Thyroid gland (tissue), 4 donors: ENCODE measurements at regions not wholly inside any gene's neighbourhood (a gene's known extent, or its start where the extent isn't known, plus 50 kb on each side); places are given as distances from the start of the nearest gene placed in this dataset.

Experiments used
- DNase-seq, 2 donors: peaks; one replicate each; pipeline ENCODE4 v3.0.0-alpha.2; 2019
- H3K27ac ChIP-seq, 3 donors: fragments of 200-600 bp; sonication (generic); 1 replicate in 2 of 3; 2 replicates in 1 of 3; pipeline ENCODE4 v1.5.1; 2016 to 2019; ENCODE audit warnings: mild to moderate bottlenecking in 1 of 3, moderate library complexity in 1 of 3
- H3K27me3 ChIP-seq: fragments of 200-600 bp; sonication (generic); one replicate; pipeline ENCODE4 v1.5.1; 2019
- H3K36me3 ChIP-seq, 2 donors: fragments of 200-600 bp; sonication (generic); one replicate each; pipeline ENCODE4 v1.5.1; 2016 to 2019
- H3K4me1 ChIP-seq, 2 donors: fragments of 200-600 bp; sonication (generic); one replicate each; pipeline ENCODE4 v1.5.1; 2017 to 2019
- H3K4me3 ChIP-seq, 3 donors: fragments of 200-600 bp; sonication (generic); replicated peaks in 1 of 3; 1 replicate in 2 of 3; 2 replicates in 1 of 3; pipeline ENCODE4 v1.5.1; 2016; ENCODE audit warnings: mild to moderate bottlenecking in 1 of 3
- H3K9me3 ChIP-seq: fragments of 200-600 bp; sonication (generic); one replicate; pipeline ENCODE4 v1.5.1; 2017
- POLR2A ChIP-seq, 2 donors: fragments of 450-650 bp; IDR thresholded peaks; one replicate each; pipeline ENCODE4 v1.6.1; 2017; ENCODE audit warnings: antibody characterized with exemption in 2 of 2, mild to moderate bottlenecking in 2 of 2, moderate library complexity in 1 of 2
- WGBS, 2 donors: methylation state at CpG; one replicate each; pipeline ENCODE4 v1.1.5; 2017; 5-methylcytosine and 5-hydroxymethylcytosine counted together
- intact Hi-C: fragments of 100-400 bp; cut with DNase I; formaldehyde crosslinking; loops from one replicate; pipeline ENCODE4 v1.15.1; 2023
- TF ChIP-seq, protein P1 (sequence below), 6 experiments: fragments of 200-600 bp in 3 of 6; fragments of 450-650 bp in 3 of 6; sonication (generic) in 3 of 6; IDR thresholded peaks; one replicate each; pipeline ENCODE4 v1.5.1; 2016 to 2019; ENCODE audit warnings: antibody characterized with exemption in 6 of 6, mild to moderate bottlenecking in 2 of 6, inconsistent platforms in 1 of 6, moderate library complexity in 1 of 6

DNA sequence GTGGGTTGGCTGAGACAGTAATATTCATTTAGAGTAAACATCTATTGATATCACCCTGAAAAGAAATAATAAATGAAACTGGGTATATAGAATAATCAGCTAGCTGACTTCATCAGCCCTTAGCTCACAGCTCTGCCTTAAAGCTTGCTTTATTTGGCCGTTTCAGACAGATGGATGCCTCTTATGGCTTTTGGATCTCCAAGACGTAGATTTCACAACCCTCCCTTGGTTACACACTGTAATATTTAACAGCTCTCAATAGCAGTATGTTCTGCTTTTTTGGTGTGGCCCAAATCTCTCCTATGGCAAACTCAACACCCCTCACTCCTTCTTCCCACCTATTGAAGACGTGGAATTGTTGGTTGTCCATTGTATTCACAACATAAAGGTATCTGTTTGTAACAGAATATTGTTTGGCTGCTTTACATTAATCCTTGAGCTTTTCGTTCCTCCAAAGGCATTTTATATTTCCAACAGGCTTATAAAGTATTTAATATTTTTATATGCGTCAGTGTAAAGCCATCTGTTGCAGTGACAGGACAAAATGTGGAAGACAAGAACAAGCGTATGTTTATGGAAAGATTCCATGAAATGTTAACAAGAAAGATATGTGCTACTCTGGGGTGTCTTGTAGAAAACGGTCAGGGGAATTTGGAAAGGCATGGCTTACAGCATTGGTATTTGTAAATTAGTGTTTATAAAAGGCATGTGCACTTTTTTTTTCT is 837.0 kb upstream of the RBFOX1 start:
- Histone ChIP-seq H3K4me3 (no peak overlapping the region), H3K9me3 (no peaks in the 10 kb centered on the region), H3K36me3 (no peaks in the 10 kb centered on the region), H3K27me3 (no peaks in the 10 kb centered on the region), H3K27ac (no peak overlapping the region), H3K4me1 (no peaks in the 10 kb centered on the region)
- TF ChIP-seq, protein P1, sequence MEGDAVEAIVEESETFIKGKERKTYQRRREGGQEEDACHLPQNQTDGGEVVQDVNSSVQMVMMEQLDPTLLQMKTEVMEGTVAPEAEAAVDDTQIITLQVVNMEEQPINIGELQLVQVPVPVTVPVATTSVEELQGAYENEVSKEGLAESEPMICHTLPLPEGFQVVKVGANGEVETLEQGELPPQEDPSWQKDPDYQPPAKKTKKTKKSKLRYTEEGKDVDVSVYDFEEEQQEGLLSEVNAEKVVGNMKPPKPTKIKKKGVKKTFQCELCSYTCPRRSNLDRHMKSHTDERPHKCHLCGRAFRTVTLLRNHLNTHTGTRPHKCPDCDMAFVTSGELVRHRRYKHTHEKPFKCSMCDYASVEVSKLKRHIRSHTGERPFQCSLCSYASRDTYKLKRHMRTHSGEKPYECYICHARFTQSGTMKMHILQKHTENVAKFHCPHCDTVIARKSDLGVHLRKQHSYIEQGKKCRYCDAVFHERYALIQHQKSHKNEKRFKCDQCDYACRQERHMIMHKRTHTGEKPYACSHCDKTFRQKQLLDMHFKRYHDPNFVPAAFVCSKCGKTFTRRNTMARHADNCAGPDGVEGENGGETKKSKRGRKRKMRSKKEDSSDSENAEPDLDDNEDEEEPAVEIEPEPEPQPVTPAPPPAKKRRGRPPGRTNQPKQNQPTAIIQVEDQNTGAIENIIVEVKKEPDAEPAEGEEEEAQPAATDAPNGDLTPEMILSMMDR (IDR thresholded peaks at IDR 0.05) = no peak
- TF ChIP-seq POLR2A (IDR thresholded peaks at IDR 0.05) = no peak
- no peak for DNase-seq
- WGBS, 2 donors = 84 to 86% methylated on average over 7 of the region's 7 CpGs
- intact Hi-C loops = no loop called here

DNA sequence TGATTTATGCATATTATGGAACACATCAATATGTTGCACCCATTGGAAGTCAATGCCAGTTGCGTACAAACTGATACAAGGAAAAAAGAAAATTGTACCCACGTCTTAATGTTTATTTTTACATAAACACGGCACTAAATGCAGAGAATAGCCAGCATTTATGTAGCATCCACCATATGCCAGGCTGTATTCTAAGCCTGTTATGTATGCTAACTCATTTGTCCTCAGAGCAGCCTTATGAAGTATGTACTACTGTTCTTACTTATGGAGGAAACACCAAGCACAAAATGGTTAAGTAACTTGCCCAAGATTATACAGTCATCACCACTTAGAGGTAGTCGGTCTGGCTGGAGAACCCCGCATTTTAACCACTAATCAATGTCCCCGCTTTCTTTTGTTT is 837.9 kb upstream of the RBFOX1 start:
- Histone ChIP-seq H3K36me3 (no peaks in the 10 kb centered on the region), H3K27me3 (no peaks in the 10 kb centered on the region), H3K4me3 (no peak overlapping the region), H3K4me1 (no peaks in the 10 kb centered on the region), H3K27ac (no peak overlapping the region), H3K9me3 (no peaks in the 10 kb centered on the region)
- no peak for TF ChIP-seq POLR2A (IDR thresholded peaks at IDR 0.05)
- TF ChIP-seq, protein P1 (IDR thresholded peaks at IDR 0.05) = no peak
- DNase-seq = no peak
- intact Hi-C loops = no loop called here
- whole genome bisulfite sequencing, 2 donors = 93 to 95% methylated on average over 6 of the region's 6 CpGs

DNA sequence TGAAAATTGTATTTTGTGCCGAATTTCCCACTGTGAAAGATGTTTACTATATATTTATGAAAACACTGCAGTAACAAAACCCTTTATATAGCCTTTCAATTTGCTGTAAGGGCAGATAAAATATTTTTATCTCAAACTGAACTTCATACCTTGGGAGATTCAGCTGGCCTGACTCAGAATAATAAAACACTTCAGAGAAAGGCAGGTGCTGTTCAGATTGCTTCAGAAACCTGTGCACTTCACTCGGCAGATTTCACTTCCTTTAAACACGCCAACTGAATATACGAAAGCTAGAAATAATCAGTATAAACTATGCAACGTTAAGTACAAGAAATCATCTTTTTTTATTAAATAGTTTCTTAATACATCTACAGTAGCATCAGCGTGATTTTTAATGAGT is 839.1 kb upstream of the RBFOX1 start:
- no peaks in the 10 kb centered on the region for H3K4me1 ChIP-seq
- TF ChIP-seq POLR2A (IDR thresholded peaks at IDR 0.05) = no peak
- TF ChIP-seq, protein P1 (IDR thresholded peaks at IDR 0.05) = no peak
- H3K36me3 ChIP-seq = no peaks in the 10 kb centered on the region
- no peak overlapping the region for H3K4me3 ChIP-seq
- H3K9me3 ChIP-seq = no peaks in the 10 kb centered on the region
- no peak overlapping the region for H3K27ac ChIP-seq
- H3K27me3 ChIP-seq = no peaks in the 10 kb centered on the region
- intact Hi-C loops = no loop called here
- 77 to 78% methylated on average over 6 of the region's 6 CpGs for WGBS, 2 donors
- DNase-seq = no peak

DNA sequence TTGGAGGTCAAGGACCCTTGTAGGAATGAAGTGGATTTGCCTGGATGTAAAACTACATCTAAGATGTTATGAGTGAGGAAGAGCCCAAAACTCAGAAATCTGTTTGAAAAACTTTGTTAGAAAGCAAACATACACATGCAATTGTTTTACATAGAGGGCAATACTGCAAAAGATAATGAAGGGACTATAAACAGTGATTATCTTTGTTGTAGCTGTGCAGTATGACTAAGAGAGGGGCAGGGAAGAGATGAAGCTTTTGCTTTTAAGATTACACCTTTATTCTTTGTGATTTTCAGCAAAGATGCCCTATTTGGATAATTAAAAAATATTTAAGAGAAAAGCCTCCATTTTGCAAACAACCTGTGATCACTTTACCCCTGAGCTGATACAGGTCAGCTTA is 839.9 kb upstream of the RBFOX1 start:
- H3K27ac ChIP-seq = no peak overlapping the region
- H3K27me3 ChIP-seq = no peaks in the 10 kb centered on the region
- TF ChIP-seq POLR2A (IDR thresholded peaks at IDR 0.05) = no peak
- TF ChIP-seq, protein P1 (IDR thresholded peaks at IDR 0.05) = no peak
- no peaks in the 10 kb centered on the region for H3K9me3 ChIP-seq
- no peak for DNase-seq
- H3K4me3 ChIP-seq = no peak overlapping the region
- intact Hi-C loops = no loop called here
- H3K36me3 ChIP-seq = no peaks in the 10 kb centered on the region
- no peaks in the 10 kb centered on the region for H3K4me1 ChIP-seq

DNA sequence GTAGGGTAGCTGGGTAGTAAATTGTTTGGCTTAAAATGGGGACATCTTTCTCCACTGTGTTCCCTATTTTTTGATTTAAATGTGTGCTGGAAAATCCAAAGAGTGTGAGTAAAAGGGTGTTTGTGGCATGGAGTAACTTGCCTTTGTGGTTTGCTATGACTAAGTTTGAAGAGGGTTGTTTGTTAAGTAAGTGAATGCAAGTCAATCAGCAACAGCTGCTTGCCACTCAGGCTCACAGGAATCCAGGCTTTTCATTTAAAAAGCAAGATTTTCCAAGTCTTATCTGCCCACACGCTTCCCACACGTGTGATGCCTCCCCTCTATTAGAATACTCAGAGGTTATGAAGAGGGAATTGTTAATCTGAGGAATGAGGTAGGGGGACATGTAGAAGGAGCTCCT is 847.7 kb upstream of the RBFOX1 start:
- 33 to 40% methylated on average over 2 of the region's 2 CpGs for WGBS, 2 donors

More for the DNA sequence above, 847.7 kb upstream of the RBFOX1 start:
- H3K9me3 ChIP-seq = no peaks in the 10 kb centered on the region
- no peak for DNase-seq
- no peaks in the 10 kb centered on the region for H3K36me3 ChIP-seq
- no peak for TF ChIP-seq POLR2A (IDR thresholded peaks at IDR 0.05)
- TF ChIP-seq, protein P1 (IDR thresholded peaks at IDR 0.05) = no peak
- no peaks in the 10 kb centered on the region for H3K4me1 ChIP-seq
- H3K27me3 ChIP-seq = no peaks in the 10 kb centered on the region
- H3K4me3 ChIP-seq = no peak overlapping the region
- H3K27ac ChIP-seq = no peak overlapping the region
- intact Hi-C loops = no loop called here
